Hippocampal formation (tissue), 2 donors: ENCODE measurements at regions not wholly inside any gene's neighbourhood (a gene's known extent, or its start where the extent isn't known, plus 50 kb on each side); places are given as distances from the start of the nearest gene placed in this dataset.
"Not testable (repeated sequence)": the region's sequence is repeated elsewhere in the genome, so short reads cannot be mapped to it uniquely, and the experiment has no call there.

ENCODE experiments used
- DNase-seq, 2 donors: peaks; one replicate each; lab custom pipeline; 2025; lab: John Stamatoyannopoulos, UW

- DNase-seq: not testable (repeated sequence)
These were observed 206.6 kb upstream of the C2CD4B start for GRCh38 chr15:62371683-62372082.

- no peak for DNase-seq
These were observed 212.8 kb upstream of the C2CD4B start for GRCh38 chr15:62377736-62378480.

- no peak for DNase-seq
These were observed 213.8 kb upstream of the C2CD4B start for GRCh38 chr15:62378772-62379498.

- no peak for DNase-seq
These were observed 214.9 kb upstream of the C2CD4B start for GRCh38 chr15:62380011-62380410.

- no peak for DNase-seq
These were observed 217.0 kb upstream of the C2CD4B start for GRCh38 chr15:62382046-62382445.

GRCh38 chr15:62389885-62390790 is 225.1 kb upstream of the C2CD4B start, which contains the start of gene TLN2:
Gene TLN2, plus strand, starts transcription at chr15:62390550.
- peak; percentile 55 to 82 for DNase-seq

GRCh38 chr15:62390791-62391640 is 225.9 kb upstream of the C2CD4B start:
- DNase-seq: peak; percentile 43 to 51

- peak; percentile 14 to 32 for DNase-seq
These were observed 226.7 kb upstream of the C2CD4B start for GRCh38 chr15:62391641-62392262.

- no peak for DNase-seq
These were observed 227.3 kb upstream of the C2CD4B start for GRCh38 chr15:62392376-62392775.

GRCh38 chr15:62393196-62393595 is 228.1 kb upstream of the C2CD4B start:
- no peak for DNase-seq

GRCh38 chr15:62394079-62394478 is 229.0 kb upstream of the C2CD4B start:
- no peak for DNase-seq

GRCh38 chr15:62400778-62401177 is 235.7 kb upstream of the C2CD4B start:
- no peak for DNase-seq

GRCh38 chr15:62402687-62403086 is 237.6 kb upstream of the C2CD4B start:
- no peak for DNase-seq

- no peak for DNase-seq
These were observed 238.2 kb upstream of the C2CD4B start for GRCh38 chr15:62403164-62403809.

- DNase-seq: no peak
These were observed 239.3 kb upstream of the C2CD4B start for GRCh38 chr15:62404194-62404985.

- no peak for DNase-seq
These were observed 241.3 kb upstream of the C2CD4B start for GRCh38 chr15:62406305-62406891.

- no peak for DNase-seq
These were observed 242.1 kb upstream of the C2CD4B start for GRCh38 chr15:62407216-62407615.

- DNase-seq: no peak
These were observed 242.9 kb upstream of the C2CD4B start for GRCh38 chr15:62407962-62408361.

- no peak for DNase-seq
These were observed 244.4 kb upstream of the C2CD4B start for GRCh38 chr15:62409466-62409865.
